NCI-H2081 treated with DMSO at 0.1 percent for 48 hours (cell line): ENCODE measurements at regions not wholly inside any gene's neighbourhood (a gene's known extent, or its start where the extent isn't known, plus 50 kb on each side); places are given as distances from the start of the nearest gene placed in this dataset.

ENCODE experiments used
- DNase-seq: peaks from one replicate; lab custom pipeline; 2025; lab: John Stamatoyannopoulos, UW

GRCh38 chr7:26487780-26488515, 196.3 kb downstream of the SNX10 start:
- no peak for DNase-seq

GRCh38 chr7:26489391-26489790, 197.7 kb downstream of the SNX10 start:
- no peak for DNase-seq

GRCh38 chr7:26489906-26490639, 198.4 kb downstream of the SNX10 start:
- DNase-seq = no peak

GRCh38 chr7:26490640-26491624, 199.3 kb downstream of the SNX10 start:
- DNase-seq = no peak

- DNase-seq = no peak
Observed at GRCh38 chr7:26492816-26493215, 201.2 kb downstream of the SNX10 start.

- no peak for DNase-seq
Observed at GRCh38 chr7:26493737-26494428, 202.2 kb downstream of the SNX10 start.

- no peak for DNase-seq
Observed at GRCh38 chr7:26495569-26495968, 203.9 kb downstream of the SNX10 start.

- no peak for DNase-seq
Observed at GRCh38 chr7:26497801-26498596, 206.3 kb downstream of the SNX10 start.

- no peak for DNase-seq
Observed at GRCh38 chr7:26499315-26499897, 207.7 kb downstream of the SNX10 start.

GRCh38 chr7:26500749-26501352, 209.2 kb downstream of the SNX10 start:
- DNase-seq = no peak

- no peak for DNase-seq
Observed at GRCh38 chr7:26504411-26505120, 212.9 kb downstream of the SNX10 start.

GRCh38 chr7:26506196-26506595, 214.5 kb downstream of the SNX10 start:
- no peak for DNase-seq

- DNase-seq = peak; percentile 64
Observed at GRCh38 chr7:26507108-26507987, 215.7 kb downstream of the SNX10 start.

GRCh38 chr7:26508481-26508880, 216.8 kb downstream of the SNX10 start:
- DNase-seq = peak; percentile 75

- DNase-seq = peak; percentile 65
Observed at GRCh38 chr7:26508917-26509316, 217.3 kb downstream of the SNX10 start.

- no peak for DNase-seq
Observed at GRCh38 chr7:26510231-26510957, 218.7 kb downstream of the SNX10 start.

- no peak for DNase-seq
Observed at GRCh38 chr7:26511866-26512265, 220.2 kb downstream of the SNX10 start.

- no peak for DNase-seq
Observed at GRCh38 chr7:26512737-26513136, 221.1 kb downstream of the SNX10 start.
